Fibroblast of skin of left biceps (primary cell): ENCODE measurements at regions not wholly inside any gene's neighbourhood (a gene's known extent, or its start where the extent isn't known, plus 50 kb on each side); places are given as distances from the start of the nearest gene placed in this dataset.

Experiments used
- DNase-seq, 2 experiments: peaks; one replicate each; pipeline ENCODE4 v3.0.0-alpha.2; 2013; ENCODE audit warnings: low read depth in 2 of 2

DNA sequence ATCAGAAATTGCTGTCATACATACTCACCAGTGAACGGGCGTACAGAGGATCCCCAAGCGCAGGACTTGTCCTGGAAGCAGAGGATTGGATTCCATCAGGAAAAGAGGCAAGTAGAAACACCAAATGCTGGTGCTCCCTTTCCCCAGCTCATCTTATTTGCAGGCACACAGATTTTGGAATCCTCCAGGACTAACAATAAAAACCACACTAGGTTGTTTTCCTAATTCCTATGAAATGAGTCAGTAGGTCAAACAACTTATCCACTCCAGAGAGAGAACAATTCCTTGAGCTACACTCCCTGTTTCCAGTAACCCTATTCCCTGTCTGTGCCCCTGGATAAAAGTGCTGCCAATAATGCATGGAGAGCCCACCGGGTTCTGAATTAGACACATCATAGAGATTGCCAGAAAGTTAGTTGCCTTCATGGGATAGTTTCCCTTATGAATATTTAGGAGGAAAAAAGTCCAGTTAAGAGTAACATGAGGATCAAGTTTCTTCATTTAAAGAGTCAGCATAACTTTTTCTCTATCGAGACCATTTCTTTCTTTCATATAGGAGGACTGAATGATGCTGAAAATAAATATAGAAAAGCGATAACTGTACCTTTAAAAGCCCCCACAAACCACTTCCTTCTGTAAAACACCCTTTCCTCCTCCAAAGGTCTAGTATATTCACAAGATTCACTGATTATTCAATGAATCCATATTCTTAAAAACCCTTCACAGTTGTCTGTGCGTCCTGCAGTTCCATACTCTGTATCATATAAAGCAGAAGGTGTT, 178.3 kb upstream of the KLF14 start:
- DNase-seq = peak; percentile 74 to 78

DNA sequence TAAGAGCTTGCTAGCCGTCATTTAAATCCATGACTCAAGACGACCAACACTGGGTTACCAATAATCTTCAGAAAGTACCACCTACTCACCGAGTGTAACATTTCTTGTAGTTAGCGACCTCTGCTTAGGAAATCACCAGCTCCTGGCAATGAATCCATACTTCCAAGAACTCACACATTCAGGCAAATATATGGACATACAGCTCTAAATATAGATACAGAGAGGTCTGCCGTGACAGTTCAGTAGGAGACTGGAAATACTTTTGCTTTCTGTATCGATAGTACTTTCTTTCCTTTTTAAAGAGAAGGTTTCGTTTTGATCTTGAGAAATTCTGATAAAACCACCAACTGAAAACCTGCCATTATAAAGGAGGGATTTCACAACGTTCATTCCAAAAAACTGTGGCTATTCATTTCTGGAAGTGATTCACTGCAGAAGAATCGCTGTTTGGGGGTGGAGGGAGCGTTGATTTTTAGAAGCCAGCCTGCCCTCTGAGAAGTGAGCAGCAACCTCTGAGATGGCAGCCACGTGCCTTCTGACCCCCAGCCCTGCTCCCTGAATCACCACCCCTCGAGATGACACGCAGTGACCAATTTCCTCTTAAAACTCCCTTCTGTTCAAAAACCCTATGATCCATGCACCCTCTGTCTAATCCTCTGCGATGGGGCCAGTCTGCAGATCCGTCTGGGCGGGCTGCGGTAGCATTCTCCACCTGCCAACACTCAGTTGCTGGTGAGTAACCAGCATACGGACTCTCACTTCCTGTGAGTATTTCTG, 179.0 kb upstream of the KLF14 start:
- peak; percentile 94 for DNase-seq

DNA sequence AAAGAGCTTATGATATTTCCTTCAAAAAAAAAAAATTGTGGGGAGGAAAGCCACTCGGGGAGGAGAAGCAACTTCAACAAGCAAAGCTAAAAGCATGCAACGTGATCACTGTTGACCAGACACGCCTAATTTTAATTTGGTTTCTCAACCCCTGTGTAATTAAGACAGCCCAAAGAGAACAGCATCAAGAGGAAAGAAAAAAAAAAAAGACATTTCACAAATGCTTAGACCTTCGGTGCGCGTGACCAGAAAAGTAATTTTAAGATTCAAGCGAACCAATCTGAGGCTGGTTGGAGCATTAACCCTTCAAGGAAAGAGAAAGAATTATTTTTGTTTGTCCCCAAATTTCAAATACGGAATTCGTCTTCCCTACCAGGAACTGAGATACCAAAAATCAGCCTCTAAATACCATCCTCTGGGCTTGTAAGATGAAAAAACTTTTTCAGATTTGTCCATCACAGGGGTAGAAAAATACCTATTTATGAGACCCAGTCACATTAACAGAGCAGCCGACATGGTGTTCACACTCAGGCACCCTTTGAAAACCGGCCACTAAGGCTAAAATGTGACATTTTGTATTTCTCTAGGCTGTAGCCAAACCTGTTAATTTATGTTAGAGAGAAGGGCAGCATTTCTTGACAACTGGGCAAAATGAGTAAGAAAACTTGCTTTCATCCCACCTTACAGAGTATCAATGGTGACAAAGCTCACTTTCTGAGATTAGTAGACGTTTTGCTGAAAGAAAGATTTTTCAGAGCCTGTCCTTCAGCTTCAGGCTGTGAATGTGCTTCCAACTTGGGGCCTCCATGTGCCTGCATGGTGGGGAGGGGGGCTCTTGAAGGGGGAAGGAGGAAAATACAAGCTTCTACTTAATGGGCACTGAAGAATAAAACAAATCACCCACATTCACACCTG, 179.9 kb upstream of the KLF14 start:
- DNase-seq = no peak

DNA sequence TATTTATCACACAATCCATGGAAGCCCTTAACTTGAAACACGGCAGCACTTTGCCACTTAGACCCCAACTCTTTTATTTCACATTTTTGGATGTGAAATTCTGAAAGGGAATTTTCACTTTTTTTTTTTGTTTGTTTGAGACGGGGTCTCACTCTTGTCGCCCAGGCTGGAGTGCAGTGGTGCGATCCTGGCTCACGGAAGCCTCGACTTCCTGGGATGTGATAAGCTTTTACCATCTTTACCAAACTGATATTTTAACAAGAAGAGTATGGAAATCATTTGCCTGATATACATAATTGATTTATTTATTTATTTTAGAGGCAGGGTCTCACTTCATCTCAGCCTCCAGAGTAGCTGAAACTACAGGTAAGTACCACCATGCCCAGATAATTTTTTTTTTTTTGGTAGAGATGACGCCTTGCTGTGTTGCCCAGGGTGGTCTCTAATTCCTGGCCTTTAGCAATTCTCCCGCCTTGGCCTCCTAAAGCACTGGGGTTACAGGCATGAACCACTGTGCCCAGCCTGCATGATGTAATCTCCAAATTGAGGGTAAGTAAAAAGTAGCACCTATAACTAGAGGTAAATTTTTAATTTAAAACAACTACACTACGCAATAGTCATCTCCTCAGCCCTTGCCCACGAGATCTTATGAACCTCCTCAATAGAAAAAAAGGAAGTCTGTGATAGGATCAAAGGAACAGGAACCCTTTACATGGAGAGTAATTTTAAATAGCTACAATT, 180.7 kb upstream of the KLF14 start:
- DNase-seq = no peak

DNA sequence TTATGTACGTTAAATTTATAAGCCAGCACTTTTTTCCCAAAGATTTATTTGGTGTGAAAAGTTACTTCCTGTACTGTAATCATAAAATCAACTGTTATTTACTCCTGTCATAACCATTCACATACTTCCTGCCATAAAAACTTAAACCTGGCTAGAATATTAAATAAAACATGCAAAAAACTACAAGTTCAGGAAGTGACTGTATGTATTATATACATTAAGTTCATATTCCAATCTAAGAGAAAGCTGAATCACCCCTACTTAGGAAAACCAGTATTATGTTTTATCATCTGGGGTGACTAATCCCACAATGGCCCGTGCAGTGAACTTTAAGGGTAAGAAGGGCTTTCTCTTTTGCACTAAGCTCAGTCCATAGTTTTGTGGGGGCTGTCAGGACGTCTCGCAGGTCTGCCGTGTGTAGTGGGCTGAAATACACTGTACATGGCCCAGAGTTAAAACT, 183.7 kb upstream of the KLF14 start:
- DNase-seq = no peak

DNA sequence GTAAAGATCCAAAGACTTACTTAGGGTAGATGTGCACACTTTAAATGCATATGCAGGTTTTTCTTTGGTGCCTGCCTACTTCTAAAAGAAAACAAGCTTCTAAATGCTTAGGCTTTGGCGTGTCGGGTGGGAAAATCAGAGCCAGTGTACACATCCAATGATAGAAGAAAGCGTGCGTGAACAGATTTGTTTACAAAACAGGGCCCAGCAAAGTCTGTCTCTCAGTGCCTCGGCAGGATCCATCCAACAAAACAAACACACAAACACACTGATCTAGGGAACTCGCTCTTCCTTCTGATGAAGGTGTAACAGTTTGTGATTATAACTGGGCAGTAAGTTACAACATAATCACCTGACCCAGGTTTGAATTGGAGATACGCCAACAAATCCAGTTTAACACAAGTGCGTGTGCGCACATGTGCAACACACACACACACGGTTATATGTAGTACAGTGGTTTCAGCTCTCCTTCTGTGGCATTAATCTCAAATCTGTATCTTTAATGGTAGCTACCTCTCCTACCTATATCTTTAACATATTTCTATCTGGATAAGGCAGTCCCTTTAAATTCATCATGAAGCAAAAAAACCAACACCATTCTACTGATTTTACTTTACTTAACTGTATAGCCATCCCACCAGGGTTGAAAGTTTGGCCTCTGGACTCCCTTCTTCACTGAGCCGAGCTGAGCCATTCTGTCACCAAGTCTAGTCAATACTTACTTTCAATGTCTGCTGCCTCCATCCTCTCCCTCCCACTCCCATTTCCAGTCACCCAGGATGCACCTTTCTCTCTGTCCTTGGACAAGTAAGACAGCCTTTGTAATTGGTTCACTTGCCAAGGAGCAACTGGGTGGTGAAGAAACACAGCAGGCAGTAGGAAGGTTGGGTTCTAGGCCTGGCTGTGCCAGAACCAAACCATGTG, 184.4 kb upstream of the KLF14 start:
- no peak for DNase-seq

DNA sequence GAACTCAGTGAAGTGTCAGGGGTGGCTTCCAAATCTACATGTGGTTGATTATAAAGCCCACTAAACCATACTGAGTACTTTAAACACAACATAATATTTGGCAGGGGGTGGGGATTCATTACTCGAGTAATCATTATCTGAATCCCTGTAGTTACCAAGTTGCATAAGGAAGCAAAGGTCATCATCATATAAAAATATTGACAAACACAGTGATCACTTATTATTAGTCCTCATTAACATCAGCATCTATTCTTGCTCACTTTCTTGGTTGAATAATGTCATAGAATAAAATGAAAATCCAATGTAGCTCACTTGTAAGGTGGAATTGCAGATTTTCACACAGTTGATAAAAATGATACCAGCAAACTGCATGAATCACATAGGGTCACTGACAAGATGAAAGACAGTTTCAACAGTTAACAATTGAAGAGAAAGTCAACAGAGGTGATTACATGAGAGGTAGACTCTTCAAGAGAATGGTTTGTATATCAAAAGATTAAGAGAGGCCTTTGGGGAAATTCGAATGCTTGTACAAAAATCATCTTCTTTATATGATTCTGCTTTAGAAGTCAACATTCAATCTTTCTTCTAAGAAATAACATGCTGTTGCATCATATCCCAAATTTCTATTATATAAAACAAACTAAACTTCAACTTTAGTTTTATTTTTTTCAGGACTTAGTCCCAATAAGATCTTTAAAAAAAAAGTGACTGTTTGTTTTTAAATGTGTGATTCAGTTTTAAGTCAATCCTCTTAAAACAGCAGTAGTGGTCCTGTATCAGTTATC, 185.5 kb upstream of the KLF14 start:
- no peak for DNase-seq

DNA sequence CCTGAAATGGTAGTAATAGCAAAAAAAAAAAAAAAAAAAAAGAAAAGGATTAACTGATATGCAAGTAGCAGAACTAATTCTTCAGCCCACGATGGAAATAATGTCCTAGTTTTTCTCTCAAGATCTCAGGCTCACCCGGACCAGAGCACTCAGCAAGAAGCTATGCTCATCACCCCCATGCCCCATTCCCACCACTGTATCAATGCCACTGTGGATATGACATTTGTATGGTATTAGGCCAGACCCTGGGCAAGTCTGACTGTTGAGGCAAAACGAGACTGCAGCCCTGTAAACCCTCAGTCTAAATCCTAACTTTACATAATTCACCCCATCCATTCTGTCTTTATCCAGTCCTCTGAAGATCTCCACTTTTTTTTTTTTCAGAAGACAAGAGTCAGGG, 186.1 kb upstream of the KLF14 start:
- no peak for DNase-seq

DNA sequence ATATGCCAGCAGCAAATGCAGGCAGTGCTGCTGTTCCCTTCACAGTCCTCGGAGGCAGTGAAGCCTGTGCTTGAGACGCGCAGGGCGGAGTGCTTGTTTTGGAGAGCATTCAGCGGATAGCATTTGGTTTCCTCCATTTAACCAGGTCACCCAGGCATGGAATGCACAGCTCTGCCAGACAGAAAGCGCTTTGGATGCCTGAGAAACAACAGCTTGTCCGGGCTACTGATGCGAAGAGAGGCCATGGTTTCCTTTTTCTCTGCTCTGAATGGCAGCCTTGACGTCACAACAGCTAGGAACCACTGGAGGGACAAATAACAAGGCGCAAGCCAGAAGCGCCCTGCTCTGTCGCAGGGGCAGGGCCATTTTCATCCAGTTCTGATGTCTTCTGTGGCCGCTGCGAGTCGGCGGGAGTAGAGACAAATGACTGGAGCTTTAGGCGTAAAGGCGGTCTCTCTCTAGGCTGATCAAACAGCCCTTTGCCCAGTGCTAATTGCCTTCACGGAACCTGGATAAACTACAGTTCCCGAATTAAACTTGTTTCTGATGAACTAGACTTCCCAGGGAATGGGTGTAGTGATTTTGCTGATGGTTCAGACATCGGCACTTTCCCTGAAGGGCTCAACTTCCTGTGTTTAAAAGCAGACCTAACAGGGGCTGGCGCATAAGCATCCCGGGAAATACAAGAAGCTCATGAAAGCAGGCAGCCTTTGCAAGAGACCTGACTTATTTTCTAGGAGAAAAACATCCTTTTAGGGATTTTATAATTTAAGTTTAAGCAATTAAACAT, 187.6 kb upstream of the KLF14 start:
- peak in 1 of 2 experiments; percentile 45 for DNase-seq

DNA sequence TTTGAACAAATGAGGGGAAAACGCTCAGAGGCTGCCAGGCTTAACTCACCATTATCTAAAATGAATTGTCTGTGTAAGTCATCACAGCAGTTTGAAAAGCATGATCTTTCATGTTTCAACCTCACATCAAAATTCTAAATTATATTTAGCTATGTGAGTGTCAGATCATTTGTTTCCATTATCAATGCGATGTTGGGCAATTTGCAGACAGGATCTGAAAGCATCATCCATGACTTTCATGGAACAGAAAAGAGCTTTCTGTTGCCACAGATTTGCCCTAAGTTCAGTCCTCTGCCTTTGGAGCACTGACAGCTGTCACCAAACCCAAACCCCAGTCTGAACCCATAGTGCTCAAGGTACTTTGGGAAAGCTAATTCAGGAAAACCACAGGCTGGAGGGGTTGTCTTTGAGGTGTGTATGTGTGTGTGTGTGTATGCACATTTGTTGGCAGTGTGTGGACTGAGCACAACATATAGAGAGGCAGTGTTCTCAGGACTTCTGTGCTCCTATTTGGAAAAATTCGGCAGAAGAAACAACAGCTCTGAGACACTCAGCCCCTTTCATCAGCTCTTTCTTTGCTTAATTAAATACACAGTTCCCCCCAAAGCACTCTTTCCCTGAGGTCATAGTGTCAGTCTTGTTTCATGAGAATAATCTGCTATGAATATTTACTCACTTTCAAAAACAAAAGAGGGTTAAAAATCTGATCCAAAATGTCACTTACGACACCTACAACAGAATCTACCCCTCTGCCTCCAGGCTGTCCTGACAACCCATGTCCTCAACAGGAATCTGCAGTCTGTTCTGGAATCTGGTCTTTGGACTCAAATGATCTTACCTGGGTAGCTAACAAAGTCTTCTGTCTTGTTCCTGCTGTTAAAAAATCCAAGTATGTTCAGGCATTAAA, 188.5 kb upstream of the KLF14 start:
- DNase-seq = no peak

DNA sequence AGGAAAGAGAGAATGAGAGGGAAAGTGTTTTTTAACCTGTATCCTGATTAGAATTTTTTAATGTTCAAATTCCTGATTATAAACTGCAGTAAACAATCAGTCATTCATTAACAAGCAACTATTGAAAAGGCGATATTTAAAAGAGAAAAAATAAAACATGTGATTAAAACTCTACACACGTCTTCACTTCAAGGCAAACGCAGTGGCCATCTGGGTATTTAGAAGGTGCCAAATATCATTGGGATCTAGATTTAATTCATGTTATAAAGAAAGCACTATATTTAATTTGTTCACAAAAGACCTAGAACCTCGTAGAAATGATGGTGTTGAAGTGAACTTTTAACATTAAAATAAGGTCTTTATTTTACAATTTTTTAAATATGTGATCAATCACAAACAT, 189.4 kb upstream of the KLF14 start:
- no peak for DNase-seq

DNA sequence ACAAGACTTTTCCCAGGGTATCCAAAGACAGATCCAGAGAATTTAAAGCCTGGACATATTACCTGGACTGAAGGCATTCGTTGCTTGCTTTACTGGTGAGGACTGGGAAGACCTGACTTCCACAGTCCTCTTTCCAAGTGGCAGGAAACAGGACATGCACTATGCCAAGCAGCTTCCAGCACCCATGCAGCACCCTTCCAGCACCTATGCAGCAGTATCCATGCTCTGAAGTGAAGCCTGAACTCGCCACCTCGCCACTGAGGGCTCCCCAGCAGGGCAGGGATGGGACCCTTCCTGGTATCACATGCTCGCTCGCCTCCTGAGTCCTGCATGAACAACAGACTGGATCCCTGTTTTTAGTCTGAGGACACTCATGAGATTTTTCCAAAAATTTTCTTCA, 189.9 kb upstream of the KLF14 start:
- DNase-seq = no peak

DNA sequence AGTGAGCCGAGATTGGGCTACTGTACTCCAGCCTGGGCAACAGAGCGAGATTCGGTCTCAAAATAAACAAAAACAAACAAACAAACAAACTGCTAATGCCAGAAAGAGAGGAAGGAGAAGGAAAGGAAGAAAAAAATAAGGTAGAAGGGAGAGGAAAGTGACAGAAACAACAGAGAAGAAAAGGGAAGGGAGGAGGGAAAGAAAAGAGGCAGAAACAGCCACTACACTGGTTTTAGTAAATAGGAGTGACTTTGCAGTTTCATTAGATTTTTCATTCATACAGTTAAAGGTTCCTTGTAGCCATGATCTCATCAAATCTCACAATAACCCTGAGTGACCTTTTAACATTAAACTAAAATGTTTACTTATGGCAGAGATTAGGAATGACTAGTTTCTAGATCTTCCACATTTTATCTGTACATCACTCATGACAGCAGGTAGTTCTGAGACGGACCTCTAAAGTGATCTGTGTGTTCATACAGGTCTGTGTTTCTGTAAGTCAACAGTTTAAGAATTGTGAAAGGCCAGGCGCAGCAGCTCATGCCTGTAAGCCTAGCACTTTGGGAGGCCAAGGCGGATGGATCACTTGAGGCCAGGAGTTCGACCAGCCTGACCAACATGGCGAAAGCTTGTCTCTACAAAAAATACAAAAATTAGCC, 191.3 kb upstream of the KLF14 start:
- DNase-seq = no peak

DNA sequence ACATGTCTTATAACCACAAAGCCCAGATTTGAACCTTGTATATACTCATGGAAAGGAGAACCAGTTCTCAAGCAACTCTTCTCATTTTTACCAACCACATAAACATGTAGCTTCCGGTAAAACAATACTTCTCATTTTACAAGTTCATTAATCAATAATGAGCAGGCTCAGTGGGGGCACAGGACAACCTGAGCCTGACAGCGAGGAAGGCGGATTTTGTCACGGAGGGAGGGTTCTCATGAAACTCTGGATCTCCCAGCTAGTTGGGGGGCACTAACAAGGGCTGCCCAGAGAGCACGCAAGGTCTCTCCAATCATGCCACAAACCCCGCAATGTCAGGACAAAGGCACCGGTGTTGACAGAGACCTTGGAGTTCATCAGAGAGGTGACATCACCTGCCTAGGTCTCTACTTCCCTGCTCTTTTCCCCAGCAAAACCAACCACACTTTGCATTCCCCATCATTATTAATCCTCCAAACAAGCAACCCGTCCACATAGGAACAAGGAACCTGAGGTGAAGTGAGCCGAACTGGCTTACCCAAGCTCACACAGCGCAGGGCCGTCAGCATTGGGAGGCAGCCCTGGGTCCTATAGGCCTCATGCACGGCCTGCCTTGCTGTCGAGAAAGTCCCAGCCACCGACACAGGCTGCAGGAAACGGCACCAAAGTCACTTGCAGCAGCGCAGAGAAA, 192.1 kb upstream of the KLF14 start:
- DNase-seq = no peak

DNA sequence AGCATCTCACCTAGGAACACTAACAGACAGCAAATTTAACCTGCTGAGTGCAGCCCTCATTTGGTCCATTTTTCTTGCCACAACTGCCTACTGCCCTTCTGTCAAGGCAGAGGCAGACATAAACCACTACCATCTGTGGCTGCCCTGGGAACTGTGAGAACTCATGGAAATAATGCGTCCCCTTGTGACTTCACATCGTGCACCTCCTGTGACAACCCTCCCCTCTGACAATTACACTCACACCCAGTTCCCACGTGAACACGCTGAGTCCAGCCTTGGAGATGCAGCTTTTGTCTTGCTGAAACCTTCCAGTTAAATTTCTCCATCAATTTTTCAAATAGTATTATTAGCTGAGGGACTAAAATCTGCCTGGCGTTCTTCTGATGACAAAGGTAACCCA, 193.1 kb upstream of the KLF14 start:
- no peak for DNase-seq

DNA sequence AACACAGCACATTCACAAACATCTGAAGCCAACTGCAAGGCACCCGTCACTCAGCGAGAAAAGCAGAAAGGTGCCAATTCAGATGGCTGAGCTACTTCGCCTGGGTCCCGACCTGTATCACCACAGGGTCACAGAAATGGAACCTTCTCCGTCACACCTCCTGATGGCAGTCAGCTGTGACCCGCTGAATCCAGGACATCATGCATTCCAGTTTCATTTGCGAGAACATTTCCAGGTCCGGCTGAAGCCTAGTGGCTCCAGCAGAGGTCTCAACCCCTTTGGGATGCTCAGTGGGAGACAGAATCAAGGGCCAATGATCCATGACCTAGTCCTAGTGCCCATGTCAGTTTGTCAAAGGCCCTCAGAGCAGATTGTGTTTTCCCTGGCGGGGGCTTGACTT, 193.6 kb upstream of the KLF14 start:
- DNase-seq = no peak
